Omental fat pad (tissue), 3 donors: ENCODE measurements at regions not wholly inside any gene's neighbourhood (a gene's known extent, or its start where the extent isn't known, plus 50 kb on each side); places are given as distances from the start of the nearest gene placed in this dataset.
"Not testable (repeated sequence)": the region's sequence is repeated elsewhere in the genome, so short reads cannot be mapped to it uniquely, and the experiment has no call there.

Experiments
- ATAC-seq: fragments of 150-250 bp; one replicate; pipeline ENCODE4 v1.9.1; 2016; ENCODE audit warnings: mild to moderate bottlenecking, moderate library complexity; ENCODE audit not compliant: low FRiP score
- DNase-seq: peaks from one replicate; pipeline ENCODE4 v3.0.0-alpha.2; 2019; ENCODE audit warnings: low spot score
- CTCF ChIP-seq, 3 donors: fragments of 450-650 bp; IDR thresholded peaks; one replicate each; pipeline ENCODE4 v1.5.1; 2016 to 2017; ENCODE audit warnings: antibody characterized with exemption in 3 of 3, mild to moderate bottlenecking in 3 of 3, moderate library complexity in 2 of 3

- DNase-seq (no peak), ATAC-seq (no peak)
- TF ChIP-seq CTCF (IDR thresholded peaks at IDR 0.05) = no peak
Measured at GRCh38 chr21:31420354-31420753, 76.3 kb upstream of the TIAM1 start.

DNA sequence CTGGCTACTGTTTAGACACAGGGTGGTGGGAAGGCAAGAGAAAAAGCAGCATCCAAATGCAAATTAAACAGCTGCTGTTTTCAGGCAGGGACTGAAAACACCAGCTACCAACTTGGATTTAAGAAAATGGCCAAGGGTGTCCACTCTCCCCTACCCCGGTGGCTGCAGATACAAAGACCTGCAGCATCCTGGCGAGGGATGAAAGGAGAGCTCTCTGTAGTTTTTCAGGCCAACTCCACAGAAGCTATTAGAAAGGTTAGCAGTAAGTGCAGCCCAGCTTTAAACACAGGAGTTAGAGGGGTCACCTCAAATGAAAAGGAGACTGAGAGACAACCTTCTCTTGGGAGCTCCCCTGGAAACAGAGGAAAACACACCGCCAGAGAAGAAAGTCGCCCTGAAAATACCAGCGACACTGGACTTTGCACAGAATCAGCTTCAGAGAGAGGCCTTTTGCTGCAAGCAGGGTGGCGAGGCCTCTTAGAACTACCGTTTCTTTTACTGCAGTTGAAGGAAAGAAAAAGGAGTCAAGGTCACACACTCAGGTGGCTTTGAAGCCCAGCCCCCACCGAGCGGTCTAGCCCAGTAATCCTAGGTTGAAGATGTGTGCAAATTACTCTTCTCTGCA lies 74.4 kb upstream of the TIAM1 start:
- no peak for TF ChIP-seq CTCF (IDR thresholded peaks at IDR 0.05)
- no peak for DNase-seq
- ATAC-seq = no peak

GRCh38 chr21:31417214-31417613 lies 73.2 kb upstream of the TIAM1 start:
- DNase-seq, ATAC-seq: not testable (repeated sequence)

DNA sequence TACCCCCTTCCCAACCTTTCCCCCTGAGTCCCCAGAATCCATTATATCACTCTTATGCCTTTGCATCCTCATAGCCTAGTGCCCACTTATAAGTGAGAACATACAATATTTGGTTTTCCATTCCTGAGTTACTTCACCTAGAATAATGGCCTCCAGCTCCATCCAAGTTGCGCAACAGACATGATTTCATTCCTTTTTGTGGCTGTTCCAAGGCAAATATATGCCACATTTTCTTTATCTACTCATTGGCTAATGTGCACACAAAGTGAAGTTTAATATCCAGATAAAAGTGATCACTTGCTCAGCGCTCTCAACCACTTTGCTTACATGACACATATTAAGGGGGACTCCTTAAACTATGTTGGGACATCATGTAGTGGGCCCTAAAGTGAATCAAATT lies 72.4 kb upstream of the TIAM1 start:
- TF ChIP-seq CTCF (IDR thresholded peaks at IDR 0.05) = no peak
- DNase-seq = no peak
- ATAC-seq = no peak

DNA sequence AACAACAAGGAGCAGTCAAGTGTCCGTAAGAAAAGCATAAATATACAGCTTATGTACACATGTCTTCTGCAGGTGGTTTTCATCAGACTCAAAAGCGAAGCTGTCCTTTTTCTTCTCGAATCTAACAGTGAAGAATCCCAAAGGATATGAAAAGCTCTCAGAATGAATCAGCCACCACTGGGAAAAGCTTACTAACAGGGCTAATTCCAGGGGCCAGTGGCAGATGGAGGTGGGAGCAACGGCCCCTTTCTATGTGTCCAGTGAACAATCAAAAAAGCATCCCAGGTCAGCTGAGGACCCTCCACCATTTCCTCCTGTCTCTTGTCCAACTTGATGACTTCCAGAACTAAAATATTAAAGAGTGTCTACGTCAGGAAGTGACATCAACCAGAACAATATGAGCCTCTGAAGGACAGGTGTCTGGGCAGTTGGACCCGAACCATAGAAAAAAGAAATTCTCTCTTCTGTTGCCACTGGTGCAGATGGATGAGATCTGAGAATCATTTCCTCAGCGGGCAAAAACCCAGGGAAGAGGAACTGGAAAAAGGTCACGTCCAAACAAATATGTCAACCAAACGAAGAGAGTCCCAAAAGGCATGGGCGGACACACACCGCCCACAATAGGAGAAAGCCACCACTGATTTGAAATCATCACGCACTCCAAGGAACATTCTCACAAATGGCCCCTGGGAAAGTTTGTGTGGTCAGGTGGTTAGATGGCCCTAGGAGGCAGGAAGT lies 70.4 kb upstream of the TIAM1 start:
- no peak for TF ChIP-seq CTCF (IDR thresholded peaks at IDR 0.05)
- DNase-seq (no peak), ATAC-seq (no peak)

DNA sequence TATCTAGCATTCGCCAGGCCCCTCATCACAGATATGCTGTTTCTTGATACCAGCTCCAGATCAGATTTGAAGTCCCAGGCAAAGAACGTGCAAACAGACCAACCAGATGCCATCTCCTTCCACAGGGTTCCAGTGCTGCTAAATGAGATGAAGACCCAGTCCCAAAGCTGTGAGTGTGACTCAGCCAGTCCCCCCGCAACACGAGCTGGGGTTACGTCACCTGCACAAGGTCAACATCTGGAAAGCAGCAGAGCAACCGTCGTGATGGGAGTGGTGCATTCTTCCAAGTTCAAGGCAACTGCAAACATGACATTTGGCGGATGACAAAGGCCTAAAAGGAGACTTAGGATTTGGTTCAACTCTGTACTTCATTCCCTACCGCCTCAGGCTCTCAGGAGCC lies 69.6 kb upstream of the TIAM1 start:
- no peak for ATAC-seq
- DNase-seq = no peak
- TF ChIP-seq CTCF (IDR thresholded peaks at IDR 0.05) = no peak

DNA sequence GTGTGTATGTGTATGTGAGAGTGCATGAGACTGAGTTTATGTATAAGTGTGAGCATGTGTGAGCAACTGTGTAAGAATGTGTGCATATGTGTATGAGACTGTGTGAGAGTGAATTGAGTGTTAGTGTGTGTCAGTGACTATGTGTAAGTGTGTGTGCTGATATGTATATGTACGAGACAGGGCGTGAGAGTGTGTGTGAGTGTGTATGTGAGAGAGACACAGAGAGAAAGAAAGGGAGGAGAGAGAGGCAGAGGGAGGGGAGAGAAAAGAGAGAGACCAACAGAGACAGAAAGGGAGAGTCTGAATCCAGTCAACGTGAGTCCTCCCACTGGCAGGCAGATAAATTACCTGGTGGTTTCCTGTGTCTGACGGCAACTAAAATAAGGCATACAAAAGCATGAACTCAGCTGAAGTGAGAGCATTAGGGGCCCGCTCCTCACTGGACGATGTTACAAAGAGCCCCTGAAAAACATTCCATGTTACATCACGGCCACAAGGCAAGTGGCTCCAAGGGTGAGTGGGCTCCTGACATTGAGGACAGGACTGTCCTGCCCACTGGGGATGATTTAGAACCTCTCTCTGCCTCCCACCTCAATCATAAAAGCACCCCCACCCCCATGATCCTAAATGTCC lies 66.6 kb upstream of the TIAM1 start:
- DNase-seq (no peak), ATAC-seq (peak; percentile 55)
- TF ChIP-seq CTCF (IDR thresholded peaks at IDR 0.05) = no peak
